GM12878 (cell line): ENCODE measurements at regions not wholly inside any gene's neighbourhood (a gene's known extent, or its start where the extent isn't known, plus 50 kb on each side); places are given as distances from the start of the nearest gene placed in this dataset.

Experiments used
- ATAC-seq: fragments of 200-7000 bp; cut with Tn5 transposase; 3 replicates; pipeline ENCODE4 v1.9.1; 2020; ENCODE audit warnings: mild to moderate bottlenecking, moderate library complexity
- BruUV-seq: library from RNA; stranded (reverse); fragments of 400-500 nt; replicated peaks from 2 replicates; lab custom pipeline; 2021; lab: Mats Ljungman, UMichigan
- CTCF ChIA-PET: fragments of 300-600 bp; sonication (Branson Sonifier 250); formaldehyde crosslinking; extraction: SDS; loops from one replicate; lab custom pipeline; 2021; ENCODE audit warnings: inconsistent platforms; lab: Yijun Ruan, JAX
- POLR2A ChIA-PET: fragments of 350-600 bp; formaldehyde crosslinking; extraction: SDS; loops from one replicate; lab custom pipeline; 2021; ENCODE audit warnings: inconsistent platforms; lab: Charles Lee
- RAD21 ChIA-PET: fragments of 300-600 bp; sonication (Branson Sonifier 250); formaldehyde crosslinking; loops from one replicate; lab custom pipeline; 2023; ENCODE audit warnings: antibody characterized with exemption; ENCODE audit not compliant: unreplicated experiment; lab: Charles Lee
- SMC1A ChIA-PET: fragments of 300-600 bp; sonication (Branson Sonifier 250); formaldehyde crosslinking; loops from one replicate; lab custom pipeline; 2023; ENCODE audit not compliant: unreplicated experiment, uncharacterized antibody; lab: Charles Lee
- DNase-seq: peaks from one replicate; pipeline ENCODE4 v3.0.0-alpha.2; 2011; ENCODE audit warnings: low read depth, low spot score
- FAIRE-seq: peaks from 3 replicates; lab custom pipeline; 2011; peaks lifted over from hg19 to GRCh38; lab: Jason Lieb, UNC
- H2AFZ ChIP-seq: 2 replicates; pipeline ENCODE4 v1.6.0; 2011; ENCODE audit warnings: low read depth, low read length, control low read depth; ENCODE audit not compliant: control insufficient read depth
- H3K27ac ChIP-seq: 2 replicates; pipeline ENCODE4 v1.5.1; 2011; ENCODE audit warnings: control low read depth; ENCODE audit not compliant: control insufficient read depth, insufficient read depth
- H3K27me3 ChIP-seq, 2 experiments: replicated peaks in 1 of 2; 2 replicates each; pipeline versions ENCODE4 v1.6.0 to v1.6.1; 2011; ENCODE audit warnings: low read length in 1 of 2; ENCODE audit not compliant: control insufficient read depth in 2 of 2, insufficient read depth in 2 of 2
- H3K36me3 ChIP-seq, 2 experiments: 2 replicates each; pipeline ENCODE4 v1.5.1; 2011; ENCODE audit warnings: low read length in 1 of 2; ENCODE audit not compliant: control insufficient read depth in 2 of 2, insufficient read depth in 2 of 2
- H3K4me1 ChIP-seq: 2 replicates; pipeline ENCODE4 v1.6.1; 2011; ENCODE audit warnings: mild to moderate bottlenecking, low read length, moderate library complexity, mixed read lengths; ENCODE audit not compliant: control insufficient read depth, insufficient read depth
- H3K4me2 ChIP-seq: 2 replicates; pipeline ENCODE4 v1.6.0; 2011; ENCODE audit warnings: control low read depth; ENCODE audit not compliant: control insufficient read depth, insufficient read depth
- H3K4me3 ChIP-seq: fragments of 200-600 bp; sonication (generic); 2 replicates; pipeline ENCODE4 v1.5.1; 2016
- H3K79me2 ChIP-seq: 2 replicates; pipeline ENCODE4 v1.6.0; 2011; ENCODE audit warnings: low read length; ENCODE audit not compliant: control insufficient read depth, insufficient read depth
- H3K9ac ChIP-seq: 2 replicates; pipeline ENCODE4 v1.8.0; 2011; ENCODE audit warnings: low read length, control low read depth, mixed read lengths; ENCODE audit not compliant: control insufficient read depth, insufficient read depth
- H3K9me3 ChIP-seq: replicated peaks from 3 replicates; pipeline ENCODE4 v1.5.1; 2011; ENCODE audit warnings: mild to moderate bottlenecking, low read length; ENCODE audit not compliant: control insufficient read depth, insufficient read depth
- H4K20me1 ChIP-seq: 2 replicates; pipeline ENCODE4 v1.6.0; 2011; ENCODE audit not compliant: control insufficient read depth, insufficient read depth
- EED ChIP-seq: sonication (generic); IDR thresholded peaks from 2 replicates; pipeline ENCODE4 v1.6.1; 2016; ENCODE audit warnings: antibody characterized with exemption, low read depth
- ETV6 ChIP-seq, 2 experiments: fragments of 450-650 bp in 1 of 2; IDR thresholded peaks in 1 of 2; conservative IDR thresholded peaks in 1 of 2; 2 replicates each; pipeline ENCODE4 v1.6.1; 2014; ENCODE audit warnings: antibody characterized with exemption in 1 of 2, borderline replicate concordance in 1 of 2, low read depth in 1 of 2, mild to moderate bottlenecking in 1 of 2, moderate library complexity in 1 of 2
- HDGF ChIP-seq: fragments of 450-650 bp; IDR thresholded peaks from 2 replicates; pipeline ENCODE4 v1.6.1; 2016; ENCODE audit warnings: antibody characterized with exemption
- POLR2A ChIP-seq: IDR thresholded peaks from 2 replicates; pipeline ENCODE4 v1.6.1; 2011; ENCODE audit warnings: low read depth, mild to moderate bottlenecking, low read length
- SREBF1 ChIP-seq: IDR thresholded peaks from 2 replicates; pipeline ENCODE4 v1.6.1; 2012; ENCODE audit warnings: mild to moderate bottlenecking, low read length
- WGBS: methylation state at CpG from one replicate; pipeline ENCODE4 v1.1.6; 2016; ENCODE audit warnings: low lambda C conversion rate; ENCODE audit not compliant: insufficient replicate concordance, insufficient coverage; ENCODE audit errors: missing lambda C conversion rate; 5-methylcytosine and 5-hydroxymethylcytosine counted together
- in situ Hi-C: fragments of 300-500 bp; cut with MboI; formaldehyde crosslinking; loops from 9 replicates; pipeline ENCODE4 v1.14.3; 2018; ENCODE audit warnings: mixed read lengths
- intact Hi-C: fragments of 100-400 bp; cut with micrococcal nuclease; formaldehyde crosslinking; loops from one replicate; pipeline ENCODE4 v1.14.2; 2022; ENCODE audit not compliant: unreplicated experiment

DNA sequence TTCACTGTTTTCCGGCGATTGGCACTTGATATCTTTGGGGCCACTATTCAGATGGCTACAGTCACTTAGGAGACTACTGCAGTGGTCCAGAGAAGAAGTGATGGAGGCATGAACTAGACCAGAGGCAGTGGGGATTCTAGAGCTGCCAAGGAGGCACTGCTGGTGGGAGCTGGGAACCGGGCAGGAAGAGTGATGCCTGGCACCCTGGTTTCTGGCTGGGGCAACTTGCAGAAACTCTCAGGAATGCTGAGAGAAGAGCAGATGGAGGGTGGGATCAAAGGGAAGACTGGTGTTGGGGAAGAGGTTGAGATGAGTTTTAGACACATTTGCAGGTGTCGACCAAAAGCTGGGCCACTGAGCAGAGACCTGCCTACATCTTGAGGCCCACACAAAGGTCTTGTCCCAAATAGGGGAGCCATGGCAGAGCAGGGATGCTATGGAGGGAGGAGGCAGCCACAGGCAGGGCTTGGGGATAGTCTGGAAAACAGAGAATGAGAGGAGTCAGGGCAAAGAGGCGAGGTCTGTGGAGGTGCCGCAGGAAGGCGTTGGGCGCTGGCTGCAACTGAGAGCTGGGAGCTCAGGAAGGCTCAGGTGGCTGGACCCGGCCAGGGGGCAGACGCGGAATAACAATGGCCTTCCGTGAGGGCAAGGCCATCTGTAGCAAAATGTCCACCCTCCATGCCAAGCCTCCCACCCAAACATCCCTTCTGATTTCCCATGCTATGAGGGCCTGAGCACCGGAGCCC lies 118.9 kb downstream of the TOMM20 start:
- Histone ChIP-seq H2AFZ (no peak overlapping the region), H3K27ac (peak overlapping the region; percentile 99), H3K4me2 (peak overlapping the region; percentile 18), H3K4me3 (no peak overlapping the region), H3K27me3 (no peaks in the 10 kb centered on the region), H3K9me3 (no peaks in the 10 kb centered on the region; the same call in 1 of the 3 replicates), H4K20me1 (no peaks in the 10 kb centered on the region), H3K9ac (no peak overlapping the region; the same call in 1 of the 2 replicates), H3K4me1 (peaks cover 93% of the 10 kb centered on the region), H3K79me2 (0 out of 2 replicates have a peak, but pooled peaks cover 1% of the 10 kb centered on the region), H3K36me3 (no peaks in the 10 kb centered on the region)
- FAIRE-seq, result no peak
- 95% methylated on average over 13 of the region's 13 CpGs for WGBS
- in situ Hi-C loops, result loop anchor here (5.0 kb wide), 1 partner anchor 32 kb away; no protein-coding TSS in a partner anchor
- DNase-seq, result no peak
- POLR2A ChIA-PET, result interaction anchor here (0.7 to 7.8 kb wide), 7 partner anchors 19 to 514 kb away, joined by 3 to 111 read pairs (median 5); no protein-coding TSS in a partner anchor
- CTCF ChIA-PET, result interaction anchor here (0.6 to 3.0 kb wide), 5 partner anchors 13 to 81 kb away, joined by 3 to 13 read pairs (median 4); no protein-coding TSS in a partner anchor
- no peak for ATAC-seq
- TF ChIP-seq POLR2A (peak; percentile 2; the same call in 1 of the 2 replicates), HDGF (0 out of 2 replicates have a peak, but pooled peaks have one; percentile 34), ETV6 (conservative IDR thresholded peaks at IDR 0.05 in 1 of 2, IDR thresholded peaks at IDR 0.05 in 1 of 2; ENCODE audit: borderline replicate concordance in 1 of 2, low read depth in 1 of 2) (no peak), SREBF1 (no peak), EED (peak; percentile 35)
- intact Hi-C loops, result loop anchor here (2.0 kb wide), 2 partner anchors 39 to 55 kb away; no protein-coding TSS in a partner anchor
- SMC1A ChIA-PET, result interaction anchor here (0.6 to 12.9 kb wide), 21 partner anchors 9 to 510 kb away, joined by 3 to 229 read pairs (median 5); no protein-coding TSS in a partner anchor
- BruUV-seq, result no TSS peak
- RAD21 ChIA-PET, result interaction anchor here (0.6 to 11.3 kb wide), 21 partner anchors 21 to 510 kb away, joined by 3 to 257 read pairs (median 4); partner anchors contain the start of gene IRF2BP2
